Ammon's horn (tissue), 1 donor: ENCODE measurements at regions not wholly inside any gene's neighbourhood (a gene's known extent, or its start where the extent isn't known, plus 50 kb on each side); places are given as distances from the start of the nearest gene placed in this dataset.
A peak's percentile ranks its signal among the peaks of the same experiment; 100 is the strongest.

Experiments used
- DNase-seq: peaks from one replicate; pipeline ENCODE4 v3.0.0-alpha.2; 2016; ENCODE audit warnings: low spot score

GRCh38 chrX:151476604-151477303, 79.7 kb downstream of the VMA21 start:
- no peak for DNase-seq

- peak; percentile 1 for DNase-seq
These were observed 81.1 kb downstream of the VMA21 start for GRCh38 chrX:151478058-151478457.

- DNase-seq, result no peak
These were observed 74.8 kb upstream of the PASD1 start for GRCh38 chrX:151488677-151489076.

- peak; percentile 2 for DNase-seq
These were observed 57.7 kb upstream of the PASD1 start for GRCh38 chrX:151505796-151506195.

- no peak for DNase-seq
These were observed 53.3 kb upstream of the PASD1 start for GRCh38 chrX:151510203-151510602.

GRCh38 chrX:151513472-151513871, 50.0 kb upstream of the PASD1 start:
- no peak for DNase-seq
